ENCODE measurements at regions not wholly inside any gene's neighbourhood (a gene's known extent, or its start where the extent isn't known, plus 50 kb on each side); places are given as distances from the start of the nearest gene placed in this dataset.

DNA sequence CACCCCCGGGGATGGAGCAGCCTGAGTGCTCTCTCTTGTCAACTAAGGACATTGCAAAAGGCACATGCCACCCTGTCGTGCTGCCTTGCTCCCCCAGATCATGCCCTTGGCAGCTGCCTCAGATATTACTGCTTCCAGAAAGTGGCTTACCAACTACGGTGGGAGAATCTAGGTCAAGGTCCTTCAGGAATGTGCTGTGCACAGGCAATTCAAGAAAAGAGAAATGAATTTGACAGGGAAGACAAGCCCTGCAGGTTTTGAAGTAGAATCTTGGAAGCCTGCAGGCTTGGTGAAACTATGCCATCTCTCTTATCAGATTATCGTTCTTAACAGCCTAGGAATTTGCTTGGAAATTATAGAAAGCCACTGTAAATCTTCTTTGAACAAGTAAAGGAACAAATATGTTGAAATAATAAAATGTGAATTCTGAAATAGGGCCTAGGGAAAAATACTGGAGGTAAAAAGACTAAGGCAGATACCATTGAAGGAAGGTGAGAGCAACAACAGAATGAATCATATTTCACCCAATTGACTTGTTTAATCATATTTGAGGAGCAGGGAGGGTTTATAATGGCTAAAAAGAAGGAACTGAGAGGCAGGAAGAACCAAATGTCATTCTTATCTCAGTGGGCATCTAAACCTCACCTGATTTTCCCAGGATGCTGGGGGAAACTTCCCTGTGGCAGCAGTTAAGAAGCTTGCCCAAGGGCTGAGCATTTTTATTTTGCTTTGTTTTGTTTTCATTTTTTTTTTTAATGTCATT is 94.0 kb upstream of the GLS start:
- H3K4me3 ChIP-seq (ENCODE audit: low read length), result no peak overlapping the region
- TF ChIP-seq, protein P1, sequence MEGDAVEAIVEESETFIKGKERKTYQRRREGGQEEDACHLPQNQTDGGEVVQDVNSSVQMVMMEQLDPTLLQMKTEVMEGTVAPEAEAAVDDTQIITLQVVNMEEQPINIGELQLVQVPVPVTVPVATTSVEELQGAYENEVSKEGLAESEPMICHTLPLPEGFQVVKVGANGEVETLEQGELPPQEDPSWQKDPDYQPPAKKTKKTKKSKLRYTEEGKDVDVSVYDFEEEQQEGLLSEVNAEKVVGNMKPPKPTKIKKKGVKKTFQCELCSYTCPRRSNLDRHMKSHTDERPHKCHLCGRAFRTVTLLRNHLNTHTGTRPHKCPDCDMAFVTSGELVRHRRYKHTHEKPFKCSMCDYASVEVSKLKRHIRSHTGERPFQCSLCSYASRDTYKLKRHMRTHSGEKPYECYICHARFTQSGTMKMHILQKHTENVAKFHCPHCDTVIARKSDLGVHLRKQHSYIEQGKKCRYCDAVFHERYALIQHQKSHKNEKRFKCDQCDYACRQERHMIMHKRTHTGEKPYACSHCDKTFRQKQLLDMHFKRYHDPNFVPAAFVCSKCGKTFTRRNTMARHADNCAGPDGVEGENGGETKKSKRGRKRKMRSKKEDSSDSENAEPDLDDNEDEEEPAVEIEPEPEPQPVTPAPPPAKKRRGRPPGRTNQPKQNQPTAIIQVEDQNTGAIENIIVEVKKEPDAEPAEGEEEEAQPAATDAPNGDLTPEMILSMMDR (conservative IDR thresholded peaks at IDR 0.05; ENCODE audit: low read length), result no peak
- no peak for DNase-seq (ENCODE audit: low read depth)

DNA sequence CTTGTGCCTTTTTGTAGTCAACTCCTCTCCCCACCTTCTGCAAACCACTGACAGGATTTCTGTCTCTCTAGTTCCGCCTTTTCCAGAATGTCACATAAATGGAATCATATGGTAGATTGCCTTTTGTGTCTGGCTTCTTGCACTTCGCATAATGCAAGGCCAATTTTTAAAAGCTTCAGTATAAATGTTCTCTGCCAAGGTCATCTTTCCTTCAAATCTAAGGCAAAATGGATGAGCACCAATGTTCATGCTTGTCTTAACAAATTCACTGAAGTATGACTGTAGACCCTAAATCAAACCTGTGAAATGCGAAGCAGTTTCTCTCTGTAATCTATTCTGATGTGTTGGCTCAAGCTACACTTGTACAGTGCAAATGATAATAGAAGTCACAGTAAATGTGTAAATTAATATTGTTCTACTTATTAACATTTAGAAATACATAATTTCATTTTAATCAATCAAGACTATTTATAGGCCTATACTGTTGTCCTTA is 92.8 kb upstream of the GLS start:
- H3K4me3 ChIP-seq (ENCODE audit: low read length), result no peak overlapping the region
- DNase-seq (ENCODE audit: low read depth), result no peak
- TF ChIP-seq, protein P1 (conservative IDR thresholded peaks at IDR 0.05; ENCODE audit: low read length), result no peak

DNA sequence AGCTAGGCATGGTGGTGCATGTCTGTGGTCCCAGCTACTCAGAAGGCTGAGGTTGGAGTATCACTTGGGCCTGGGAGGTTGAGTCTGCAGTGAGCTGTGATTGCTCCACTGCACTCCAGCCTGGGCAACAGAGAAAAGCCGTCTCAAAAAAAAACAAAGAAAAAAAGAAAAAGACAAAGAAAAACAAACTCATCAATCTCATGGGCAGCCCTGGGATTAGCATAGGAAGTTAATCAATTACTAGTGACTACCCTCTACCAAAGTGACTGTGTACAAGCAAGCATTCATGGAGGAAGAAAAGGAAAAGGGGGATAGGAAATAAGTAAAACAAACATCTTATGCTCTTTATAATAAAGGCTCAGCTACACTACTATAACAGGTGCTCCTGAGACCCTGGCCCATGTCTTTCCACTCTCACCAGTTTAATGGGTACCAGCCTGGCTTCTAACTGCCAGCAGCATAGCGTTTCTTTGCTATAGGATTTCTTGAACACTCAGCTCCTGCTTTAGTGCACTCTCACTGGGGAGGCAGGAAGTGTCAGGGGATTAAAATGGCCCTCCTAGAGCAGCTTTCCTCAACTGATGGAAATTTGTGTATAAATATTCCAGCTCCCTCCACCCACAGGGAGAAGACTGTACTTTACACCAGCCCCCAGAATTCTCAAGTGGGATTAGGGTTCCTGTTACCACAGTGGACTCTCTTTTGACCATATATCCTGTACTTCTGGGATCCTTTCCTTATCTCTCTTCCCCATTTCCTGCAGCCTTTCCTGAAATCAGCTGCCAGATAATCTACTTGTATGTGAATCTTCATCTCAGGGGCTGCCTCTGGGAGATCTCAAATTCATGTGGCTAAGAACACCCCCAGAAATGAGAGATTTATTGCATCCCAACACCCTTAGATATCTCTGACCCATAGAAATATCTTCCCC is 91.3 kb upstream of the GLS start:
- no peak for DNase-seq (ENCODE audit: low read depth)
- no peak overlapping the region for H3K4me3 ChIP-seq (ENCODE audit: low read length)
- TF ChIP-seq, protein P1 (conservative IDR thresholded peaks at IDR 0.05; ENCODE audit: low read length), result no peak

DNA sequence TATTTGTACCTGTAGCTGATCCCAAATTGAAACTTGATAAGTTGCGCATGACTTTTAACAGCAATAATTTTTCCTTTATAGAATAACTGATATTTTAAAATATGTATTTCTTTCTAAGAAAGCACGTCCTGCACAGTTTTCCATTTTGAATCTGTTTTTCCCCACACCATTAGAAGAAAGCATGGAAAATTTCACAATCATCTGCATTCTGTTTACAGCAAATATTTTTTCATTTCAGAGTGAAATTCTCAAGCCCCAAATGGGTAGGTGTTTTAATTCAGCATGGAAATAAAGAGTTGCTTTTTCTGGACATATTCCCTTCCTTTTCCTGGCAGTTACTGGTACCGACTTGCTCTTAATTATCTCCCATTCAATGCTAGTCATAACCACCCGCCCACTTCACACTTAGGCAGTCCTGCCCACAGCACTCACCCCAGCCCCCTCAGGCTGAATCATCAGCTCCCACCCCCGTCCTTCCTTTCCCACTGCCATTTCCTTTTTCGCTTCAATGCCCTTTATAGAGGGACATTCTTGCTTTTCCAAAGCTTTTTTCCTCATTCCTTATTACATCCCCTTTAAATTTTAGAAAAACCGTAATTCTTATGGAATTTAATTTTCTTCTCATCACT is 89.2 kb upstream of the GLS start:
- H3K4me3 ChIP-seq (ENCODE audit: low read length), result no peak overlapping the region
- TF ChIP-seq, protein P1 (conservative IDR thresholded peaks at IDR 0.05; ENCODE audit: low read length), result no peak
- DNase-seq (ENCODE audit: low read depth), result peak; percentile 71

DNA sequence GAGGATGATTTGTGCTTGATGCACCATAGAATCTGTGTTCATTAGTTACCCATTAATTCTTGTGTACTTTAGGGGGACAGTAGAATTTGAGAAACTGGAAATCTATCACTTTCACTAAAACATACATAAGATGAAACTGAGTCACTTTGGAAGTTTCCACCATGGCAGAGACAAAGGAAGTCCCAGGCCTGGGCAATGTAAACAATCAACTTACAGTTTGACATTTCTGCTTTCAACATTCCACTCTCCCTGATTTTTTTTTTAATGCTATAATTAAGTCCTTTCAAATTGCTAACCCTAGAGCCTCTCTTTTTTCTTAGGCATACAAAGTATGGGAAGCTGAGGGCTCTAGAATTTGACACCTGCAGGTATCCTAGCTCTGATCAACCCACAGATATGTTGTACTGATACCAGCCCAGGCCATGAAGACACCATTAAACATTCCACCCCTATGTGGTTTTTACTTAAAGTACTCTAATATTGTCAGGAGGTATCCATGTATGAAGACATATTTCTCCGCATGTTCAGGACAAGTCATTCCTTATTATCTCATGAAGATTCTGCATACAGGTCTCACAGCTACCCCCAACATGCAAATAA is 88.5 kb upstream of the GLS start:
- TF ChIP-seq, protein P1 (conservative IDR thresholded peaks at IDR 0.05; ENCODE audit: low read length), result no peak
- DNase-seq (ENCODE audit: low read depth), result no peak
- H3K4me3 ChIP-seq (ENCODE audit: low read length), result no peak overlapping the region

DNA sequence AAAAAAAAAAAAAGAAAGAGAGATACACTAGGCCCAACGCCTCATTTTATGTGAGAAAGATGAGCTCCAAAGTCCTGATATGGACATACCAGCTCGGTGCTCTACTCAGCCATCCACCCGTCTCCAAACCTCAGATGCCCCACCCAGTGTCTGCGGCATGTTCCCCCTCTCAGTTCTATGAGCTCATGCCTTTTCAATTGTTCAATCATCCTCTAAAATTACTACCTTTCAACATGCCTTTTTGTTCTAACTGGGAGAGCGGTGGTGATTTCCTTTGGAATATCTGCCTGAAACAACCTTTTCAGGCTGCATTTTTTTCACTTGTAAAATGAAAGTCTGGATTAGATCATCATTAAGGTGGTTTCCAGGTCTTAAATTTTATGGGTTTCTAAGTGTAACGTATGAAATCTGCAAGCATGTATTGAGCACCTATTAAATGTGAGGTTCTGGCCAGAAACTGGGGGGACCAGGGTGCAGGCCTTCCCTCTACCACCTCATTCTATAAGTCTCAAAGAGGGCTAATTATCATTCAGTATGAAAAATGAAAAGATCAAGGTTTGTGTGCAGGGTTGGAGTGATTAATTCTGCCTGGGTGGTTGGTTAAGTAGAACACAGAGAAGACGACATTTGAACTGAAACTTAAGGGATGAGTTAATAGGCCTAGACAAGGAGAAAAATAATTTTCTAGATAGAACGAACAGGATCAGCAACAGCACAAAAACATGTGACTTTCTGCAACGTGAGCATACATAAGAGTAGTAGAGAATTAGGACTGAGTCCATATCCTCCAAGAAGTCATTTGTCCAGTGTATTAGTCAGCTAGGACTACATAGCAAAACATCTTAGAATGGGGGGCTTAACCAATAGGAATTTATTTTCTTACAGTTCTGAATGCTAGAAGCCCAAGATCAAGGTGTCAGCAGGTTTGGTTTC is 87.4 kb upstream of the GLS start:
- TF ChIP-seq, protein P1 (conservative IDR thresholded peaks at IDR 0.05; ENCODE audit: low read length), result no peak
- no peak for DNase-seq (ENCODE audit: low read depth)
- no peak overlapping the region for H3K4me3 ChIP-seq (ENCODE audit: low read length)

All from AG10803 (cell line).